HG03139 (cell line): ENCODE measurements at regions not wholly inside any gene's neighbourhood (a gene's known extent, or its start where the extent isn't known, plus 50 kb on each side); places are given as distances from the start of the nearest gene placed in this dataset.
"Not testable (repeated sequence)": the region's sequence is repeated elsewhere in the genome, so short reads cannot be mapped to it uniquely, and the experiment has no call there.

Experiments
- ATAC-seq: cut with Tn5 transposase; IDR thresholded peaks from one replicate; pipeline ENCODE4 v1.9.1; 2021; ENCODE audit not compliant: unreplicated experiment

DNA sequence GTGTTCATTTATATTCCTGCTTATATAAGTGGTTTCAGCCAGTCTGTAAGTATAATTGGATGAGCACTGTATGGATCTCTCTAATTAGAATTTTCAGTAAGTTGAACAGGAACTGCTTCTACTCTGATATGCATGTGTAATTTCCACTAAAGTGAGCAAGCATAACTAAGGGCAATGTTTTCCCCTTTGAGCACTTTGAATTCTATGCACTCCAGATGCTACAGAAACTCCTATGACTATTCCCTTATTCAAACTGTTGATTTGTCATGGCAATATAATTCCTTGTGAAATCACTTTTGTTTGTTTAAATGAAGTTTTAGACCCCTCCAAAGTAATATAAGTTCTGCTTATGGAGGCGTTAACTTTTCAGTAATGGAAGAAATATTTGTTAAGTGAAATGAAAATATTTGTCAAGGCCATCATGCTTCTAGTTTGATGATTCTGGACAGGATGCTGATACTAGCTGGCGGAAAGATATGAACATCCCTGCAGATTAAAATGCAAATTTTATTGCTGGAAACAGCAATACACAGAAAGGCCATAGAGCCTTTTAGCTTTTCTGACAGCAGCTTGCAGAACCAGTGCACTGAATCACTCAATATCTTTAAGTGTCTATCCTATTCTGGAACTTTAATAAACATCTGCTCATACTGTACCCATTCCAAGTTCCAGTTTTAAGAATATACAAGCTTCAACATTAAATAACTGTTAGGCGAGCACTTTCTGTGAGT is 1460.8 kb downstream of the RAPGEF2 start:
- ATAC-seq, result no peak

DNA sequence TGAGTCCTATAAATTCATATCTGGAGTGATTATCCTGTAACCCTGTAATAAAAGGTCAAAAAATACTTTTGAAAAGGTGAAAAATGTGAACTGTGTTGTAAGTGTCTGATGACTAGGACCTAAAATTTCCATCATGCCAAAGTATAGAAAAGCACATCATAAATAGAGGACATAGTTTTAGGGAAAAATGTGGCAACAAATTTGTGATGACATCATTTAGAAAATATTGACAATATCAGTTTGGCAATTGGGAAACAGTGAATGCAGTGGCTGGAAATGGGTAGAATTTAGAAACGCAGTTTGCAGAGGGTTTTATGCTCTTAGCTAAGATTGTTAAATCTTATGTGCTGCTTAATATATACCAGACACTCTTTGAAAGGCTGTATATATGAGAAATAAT is 1464.8 kb downstream of the RAPGEF2 start:
- no peak for ATAC-seq

DNA sequence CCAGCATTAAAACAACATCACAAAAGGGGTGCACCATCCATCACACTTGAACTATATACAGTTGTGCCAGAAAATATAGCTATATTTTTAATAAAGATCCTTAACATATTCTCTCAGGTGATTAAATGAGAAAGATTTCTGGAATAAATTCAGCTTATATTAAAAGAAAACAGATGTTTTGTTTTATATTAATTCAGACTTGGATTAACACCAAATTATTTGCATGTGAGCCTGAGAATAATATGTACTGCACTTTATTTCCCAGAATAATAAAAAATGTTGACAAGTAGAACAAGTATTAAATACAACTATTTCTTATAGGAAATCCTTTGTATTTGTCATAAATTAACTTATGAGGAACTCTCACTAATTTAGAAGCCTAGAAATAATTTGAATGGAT is 1467.4 kb downstream of the RAPGEF2 start:
- no peak for ATAC-seq

DNA sequence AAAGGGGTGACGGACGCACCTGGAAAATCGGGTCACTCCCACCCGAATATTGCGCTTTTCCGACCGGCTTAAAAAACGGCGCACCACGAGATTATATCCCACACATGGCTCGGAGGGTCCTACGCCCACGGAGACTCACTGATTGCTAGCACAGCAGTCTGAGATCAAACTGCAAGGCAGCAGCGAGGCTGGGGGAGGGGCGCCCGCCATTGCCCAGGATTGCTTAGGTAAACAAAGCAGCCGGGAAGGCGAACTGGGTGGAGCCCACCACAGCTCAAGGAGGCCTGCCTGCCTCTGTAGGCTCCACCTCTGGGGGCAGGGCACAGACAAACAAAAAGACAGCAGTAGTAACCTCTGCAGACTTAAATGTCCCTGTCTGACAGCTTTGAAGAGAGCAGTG is 1471.4 kb downstream of the RAPGEF2 start:
- not testable (repeated sequence) for ATAC-seq

DNA sequence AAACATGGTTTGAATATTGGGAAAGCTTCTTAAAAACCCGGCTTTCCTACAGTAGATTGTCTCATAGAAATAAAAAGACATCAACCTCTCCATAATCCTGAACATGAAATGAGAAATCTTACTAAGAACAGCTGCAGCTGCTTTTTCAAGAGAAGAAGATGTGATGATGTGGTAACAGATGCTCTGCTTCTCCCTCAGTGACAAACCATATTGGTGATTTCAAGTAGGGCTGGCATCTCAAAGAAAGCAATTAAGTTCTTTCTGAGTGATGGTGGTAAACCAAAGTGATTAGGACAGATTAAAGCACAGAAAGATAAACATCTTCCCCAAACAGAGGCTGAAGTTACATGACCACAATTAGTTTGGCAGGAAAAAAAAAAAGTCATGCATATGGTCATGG is 1477.7 kb downstream of the RAPGEF2 start:
- ATAC-seq, result no peak

DNA sequence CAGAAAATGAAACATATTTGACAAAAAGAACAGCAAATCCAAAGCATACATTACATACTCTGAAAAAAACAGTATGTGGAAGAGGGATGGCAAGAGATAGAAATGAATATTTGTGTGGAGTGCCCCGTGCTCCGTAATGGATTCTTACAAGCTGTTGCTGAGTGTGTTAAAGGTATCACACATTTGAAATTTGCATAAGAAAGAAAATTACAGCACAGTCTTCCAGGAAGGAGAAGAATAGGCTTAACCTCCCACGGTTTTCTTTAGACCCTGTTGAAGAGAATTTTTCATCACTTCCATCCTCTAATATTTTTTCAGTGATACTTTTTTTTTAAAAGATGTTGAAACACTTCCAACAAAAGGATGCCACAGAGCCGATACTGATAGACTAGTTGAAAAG is 1489.4 kb downstream of the RAPGEF2 start:
- ATAC-seq, result no peak

DNA sequence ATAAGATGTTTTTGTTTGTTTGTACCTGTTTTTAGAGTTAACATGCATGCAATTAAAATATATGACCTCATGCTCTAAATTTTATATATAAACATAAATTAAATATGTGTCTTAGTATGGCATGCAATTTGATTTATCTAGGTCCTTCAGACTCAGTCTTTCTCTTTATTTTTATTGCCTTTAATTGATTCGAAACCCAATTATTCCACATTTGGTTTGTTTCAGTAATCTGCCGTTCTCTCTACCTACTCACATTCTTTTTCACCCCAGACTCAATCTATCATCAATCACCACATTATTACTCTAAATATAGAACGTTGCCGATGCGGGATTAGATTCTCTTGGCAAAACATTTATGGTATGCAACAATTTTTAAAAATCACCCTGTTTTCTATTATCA is 1492.8 kb downstream of the RAPGEF2 start:
- no peak for ATAC-seq

DNA sequence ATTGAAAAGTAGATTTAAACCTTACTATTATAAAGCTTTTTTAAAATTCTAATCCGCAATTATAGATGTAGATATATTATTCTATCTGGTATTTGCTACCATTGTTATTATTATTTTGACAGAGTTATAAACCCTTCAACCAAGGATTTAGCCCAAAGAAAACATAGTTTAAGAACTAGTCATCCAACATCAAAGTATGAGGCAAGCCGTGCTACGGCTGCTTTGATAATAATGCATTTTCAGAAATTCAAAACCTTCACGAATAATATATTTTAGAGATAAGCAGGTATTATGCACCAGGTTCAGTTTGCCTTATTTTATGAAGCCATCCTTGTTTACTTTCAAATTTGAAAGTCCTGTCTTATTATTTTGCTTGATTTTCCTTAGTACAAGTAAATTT is 1501.7 kb downstream of the RAPGEF2 start:
- no peak for ATAC-seq

DNA sequence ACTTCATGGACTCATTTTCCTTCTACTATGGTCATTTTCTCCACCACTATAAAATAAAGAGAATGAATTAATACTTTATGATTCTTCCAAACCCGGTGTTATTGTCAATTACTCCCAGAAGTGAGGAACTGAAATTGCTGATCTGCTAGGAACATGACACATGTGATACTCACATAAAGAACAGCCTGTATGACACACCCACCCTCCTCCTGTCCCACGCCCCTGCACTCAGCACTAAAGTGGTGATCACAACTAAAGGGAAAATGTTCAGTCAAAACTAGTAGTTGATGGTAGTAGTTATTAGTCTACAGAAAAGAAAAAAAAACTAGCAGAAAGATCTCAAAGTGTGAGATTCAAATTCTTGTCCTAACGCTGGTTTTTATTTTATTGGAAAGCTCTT is 1508.3 kb downstream of the RAPGEF2 start:
- ATAC-seq, result no peak

DNA sequence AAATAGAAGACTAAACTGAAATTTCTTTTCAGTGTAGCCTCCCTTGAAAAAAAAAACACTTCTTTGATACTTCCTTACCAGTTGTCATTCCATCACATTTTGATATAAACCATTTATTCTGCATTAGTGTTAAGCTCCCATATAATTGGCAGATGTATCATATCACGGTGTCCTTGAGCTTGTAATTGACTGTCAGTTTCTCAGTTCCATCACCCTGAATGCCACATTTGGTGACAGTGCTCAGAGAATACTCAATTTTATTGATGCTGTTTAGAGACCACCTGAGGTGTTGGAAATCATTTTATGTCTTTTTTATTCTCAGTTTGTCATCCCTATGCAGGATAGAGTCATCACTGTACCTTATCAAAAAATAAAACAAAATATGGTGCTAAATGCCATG is 1528.2 kb downstream of the RAPGEF2 start:
- ATAC-seq, result no peak

DNA sequence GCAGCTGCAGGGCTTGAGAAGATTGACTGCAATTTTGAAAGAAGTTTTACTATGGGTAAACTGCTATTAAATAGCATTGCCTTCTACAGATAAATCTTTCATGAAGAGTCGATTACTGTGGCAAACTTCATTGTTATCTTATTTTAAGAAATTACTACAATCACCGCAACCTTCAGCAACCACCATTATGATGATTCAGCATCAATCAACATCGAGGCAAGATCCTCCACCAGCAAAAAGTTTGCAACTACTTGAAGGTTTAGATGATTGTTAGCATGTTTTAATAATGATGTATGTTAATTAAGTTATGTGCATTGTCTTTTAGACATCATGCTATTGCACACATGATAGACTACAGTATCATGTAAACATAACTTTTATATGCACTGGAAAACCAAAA is 1511.0 kb downstream of the FSTL5 start:
- ATAC-seq, result no peak

DNA sequence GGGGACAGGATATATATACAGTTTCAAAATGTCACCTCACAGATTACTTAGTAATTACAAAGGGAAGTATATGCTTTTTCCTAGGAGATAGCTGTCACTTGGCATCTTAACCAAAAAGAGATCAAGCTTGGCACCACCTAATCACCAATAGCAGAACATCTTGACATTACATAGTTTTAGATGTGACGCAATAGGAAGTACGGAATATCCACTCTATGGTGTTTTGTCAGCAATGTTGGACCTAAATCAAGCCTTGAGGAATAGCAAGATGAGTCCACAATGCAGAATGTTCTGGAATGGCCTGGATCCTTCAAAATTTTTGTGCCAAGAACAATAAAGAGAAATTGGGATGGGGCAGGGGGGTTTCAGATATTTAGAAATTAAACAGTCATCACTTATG is 1488.2 kb downstream of the FSTL5 start:
- no peak for ATAC-seq

DNA sequence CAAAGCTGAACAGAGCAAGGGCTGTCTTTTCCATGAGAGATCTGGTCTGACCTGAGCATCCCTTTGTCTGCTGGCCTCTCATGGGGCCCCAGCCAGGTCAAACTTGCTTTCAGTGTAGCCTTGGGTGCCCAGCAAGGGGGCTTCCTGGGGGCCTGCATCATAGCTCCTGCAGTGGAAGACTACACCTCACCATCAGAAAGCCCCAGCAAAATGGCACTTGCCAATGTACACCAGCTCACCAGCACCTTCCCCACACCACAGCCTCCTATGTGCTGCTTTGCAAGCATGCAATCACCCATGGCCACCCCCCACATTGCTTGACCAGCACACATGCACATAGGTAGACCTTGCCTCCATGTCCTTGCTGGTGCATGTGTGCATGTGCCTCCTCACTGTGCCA is 1478.1 kb downstream of the FSTL5 start:
- no peak for ATAC-seq

DNA sequence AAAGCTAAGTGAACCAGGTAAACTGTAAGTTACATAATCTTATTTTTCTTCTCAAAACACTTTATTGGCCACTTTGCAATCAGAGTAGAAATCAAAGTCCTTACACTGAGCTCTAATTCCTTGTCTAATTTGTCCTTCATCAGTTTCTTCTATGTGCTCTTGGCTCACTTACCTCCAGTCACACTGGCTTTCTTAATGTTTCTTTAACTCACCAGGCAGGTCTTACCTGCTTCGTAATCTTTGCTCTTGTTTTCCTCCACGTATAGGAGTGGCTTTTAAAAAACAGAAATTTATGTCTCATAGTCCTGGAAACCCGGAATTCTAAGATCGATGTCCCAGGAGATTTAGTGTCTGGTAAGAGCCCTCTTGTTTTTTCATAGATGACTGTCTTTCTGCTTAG is 1462.1 kb downstream of the FSTL5 start:
- ATAC-seq, result no peak

DNA sequence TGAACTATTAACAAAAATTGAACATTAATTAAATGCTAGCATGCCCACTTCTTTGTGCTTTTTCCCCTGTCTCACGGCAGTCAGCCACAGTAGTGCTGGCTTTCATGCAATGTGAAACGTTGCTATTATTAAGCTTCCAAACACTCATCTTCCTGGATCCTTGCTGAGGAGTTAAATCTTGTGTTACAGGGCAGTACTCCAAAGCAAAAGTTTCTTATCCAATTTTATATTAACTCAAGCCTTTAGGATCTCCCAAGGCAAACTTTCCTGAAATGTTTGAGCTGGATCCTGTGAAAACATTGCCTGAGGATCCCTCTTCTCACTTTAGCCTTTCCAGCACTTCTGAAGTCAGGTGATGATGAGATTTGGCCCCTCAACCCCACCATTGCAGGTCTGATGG is 1454.8 kb downstream of the FSTL5 start:
- no peak for ATAC-seq

DNA sequence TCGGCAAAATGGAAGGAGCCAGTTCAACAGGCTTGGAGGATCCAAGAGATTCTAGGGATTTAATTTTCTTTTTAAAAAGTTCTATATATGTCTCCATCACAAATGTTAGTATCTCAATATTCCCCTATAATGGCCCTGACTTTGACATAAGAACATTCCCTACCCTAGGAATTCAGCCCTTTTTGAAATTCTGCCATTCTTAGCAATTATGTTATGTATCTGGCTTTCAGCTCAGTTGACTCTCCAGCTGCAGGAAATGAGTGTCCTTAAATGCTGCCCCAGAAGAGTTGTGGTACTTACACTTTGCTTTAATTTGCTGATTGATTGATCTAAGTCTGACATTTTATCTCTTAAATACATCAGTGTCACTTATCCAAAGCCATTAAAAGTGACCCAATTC is 1454.3 kb downstream of the FSTL5 start:
- ATAC-seq, result no peak

DNA sequence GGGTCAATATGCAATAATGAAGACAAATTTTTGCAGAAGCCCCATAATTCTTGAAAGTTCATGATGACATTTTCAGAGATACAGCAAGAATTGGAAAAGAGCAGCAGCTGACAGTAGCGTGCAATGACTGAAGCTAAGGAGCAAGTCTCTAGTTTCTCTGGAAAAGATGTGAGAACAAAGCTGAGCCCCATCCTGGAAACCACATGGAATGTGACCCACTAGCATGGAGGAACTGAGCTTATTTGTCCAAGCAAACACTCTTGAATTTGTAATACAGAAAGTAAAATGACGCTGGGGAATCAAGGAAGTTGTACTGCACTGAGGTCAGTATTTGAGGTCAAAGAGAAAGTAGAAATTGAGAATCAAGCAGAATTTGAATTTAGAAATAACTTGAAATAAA is 1447.2 kb downstream of the FSTL5 start:
- ATAC-seq, result no peak

DNA sequence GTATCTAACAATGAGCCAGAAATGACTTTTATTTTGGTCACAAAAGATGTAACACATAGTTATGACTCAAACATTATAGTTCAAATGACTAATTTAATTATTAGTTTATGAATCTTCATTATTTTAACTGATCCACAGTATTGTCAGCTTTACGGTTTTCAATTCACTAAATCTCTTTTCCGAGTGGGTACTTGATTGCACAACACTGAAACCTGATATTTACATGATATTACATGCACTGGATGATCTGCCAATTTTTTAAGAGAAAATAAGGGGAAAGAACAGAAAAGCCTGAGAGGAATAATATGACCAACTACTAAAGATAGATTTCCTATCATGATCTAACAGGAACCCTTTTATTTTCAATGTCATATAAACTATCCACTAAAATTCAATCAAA is 1446.0 kb downstream of the FSTL5 start:
- ATAC-seq, result no peak

DNA sequence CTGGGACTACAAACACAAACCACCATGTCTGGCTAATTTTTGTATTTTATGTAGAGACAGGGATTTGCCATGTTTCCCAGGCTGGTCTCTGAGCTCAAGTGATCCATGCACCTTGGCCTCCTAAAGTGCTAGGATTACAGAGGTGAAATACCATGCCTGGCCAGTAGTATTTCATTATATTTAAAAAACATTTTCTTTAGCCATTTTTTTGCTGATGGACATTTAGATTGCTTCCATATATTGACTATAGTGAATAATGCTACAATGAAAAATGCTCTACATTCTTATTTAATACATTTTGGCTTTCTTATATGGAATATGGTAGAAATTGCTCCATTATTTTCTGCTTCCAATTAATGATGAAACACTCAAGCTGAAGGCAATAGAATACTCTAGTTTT is 1439.7 kb downstream of the FSTL5 start:
- no peak for ATAC-seq

DNA sequence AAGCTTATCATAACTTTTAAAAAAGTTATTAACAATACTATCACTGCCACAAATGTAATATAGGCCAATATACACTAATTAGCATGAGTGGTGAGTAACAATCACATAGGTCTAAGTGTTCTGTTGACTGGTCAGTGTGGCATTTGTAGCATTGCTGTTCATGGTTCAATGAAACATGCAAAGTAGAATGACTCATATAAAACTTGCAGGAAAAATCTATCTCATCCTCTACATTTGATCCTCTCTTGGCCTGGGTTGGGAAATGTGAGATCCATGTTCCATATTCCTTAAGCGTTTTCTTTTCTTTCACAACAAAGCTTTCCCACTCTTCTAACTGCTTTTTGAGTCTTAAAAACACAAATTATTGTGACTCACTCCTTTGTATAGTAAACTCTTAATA is 1418.7 kb downstream of the FSTL5 start:
- ATAC-seq, result no peak

DNA sequence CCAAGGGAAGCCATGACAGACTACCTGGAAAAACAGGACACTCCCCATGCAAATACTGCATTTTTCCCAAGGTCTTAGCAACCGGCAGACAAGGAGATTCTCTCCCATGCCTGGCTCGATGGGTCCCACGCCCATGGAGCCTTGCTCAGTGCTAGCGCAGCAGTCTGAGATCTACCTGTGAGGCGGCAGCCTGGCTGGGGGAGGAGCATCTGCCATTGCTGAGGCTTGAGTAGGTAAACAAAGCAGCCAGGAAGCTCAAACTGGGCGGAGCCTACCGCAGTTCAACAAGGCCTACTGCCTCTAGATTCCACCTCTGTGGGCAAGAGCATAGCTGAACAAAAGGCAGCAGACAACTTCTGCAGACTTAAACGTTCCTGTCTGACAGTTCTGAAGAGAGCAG is 1417.2 kb downstream of the FSTL5 start:
- not testable (repeated sequence) for ATAC-seq

DNA sequence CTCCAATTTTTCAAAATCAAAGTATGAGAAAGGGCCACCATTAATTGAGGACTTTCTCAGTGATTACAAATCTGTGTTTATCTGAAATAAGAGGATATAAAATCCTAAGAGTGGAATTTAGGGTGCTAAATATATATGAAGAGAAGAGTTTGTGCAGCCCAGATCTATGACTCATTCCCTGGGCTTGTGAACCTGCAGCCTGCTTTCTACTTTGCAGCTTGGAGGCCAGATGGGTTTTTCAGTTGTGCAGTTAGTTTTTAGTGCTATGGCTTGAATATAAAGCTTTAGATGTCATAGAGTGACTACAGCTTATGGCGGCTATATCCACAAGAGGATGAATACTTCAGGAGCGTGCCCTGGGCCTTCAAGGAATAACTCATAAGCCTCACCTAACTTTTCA is 1391.1 kb downstream of the FSTL5 start:
- ATAC-seq, result no peak

DNA sequence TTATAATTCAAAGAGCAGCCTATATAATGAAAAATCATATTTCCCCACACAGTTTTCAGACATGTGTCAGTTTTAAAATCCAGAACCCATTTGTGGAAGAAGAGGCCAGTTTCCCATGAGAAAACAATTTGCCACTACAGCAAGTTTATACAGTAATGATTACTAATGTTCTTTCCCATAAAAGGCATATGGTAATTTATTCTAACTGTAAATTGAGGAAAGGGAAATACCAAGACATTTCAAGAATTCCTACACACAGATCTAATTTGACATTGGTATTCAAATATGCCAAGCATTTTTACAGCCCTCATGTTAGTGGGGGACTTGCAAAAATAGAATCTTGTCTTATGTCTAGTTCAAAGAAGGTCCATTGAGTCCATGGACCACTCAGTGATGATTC is 1368.6 kb downstream of the FSTL5 start:
- no peak for ATAC-seq

DNA sequence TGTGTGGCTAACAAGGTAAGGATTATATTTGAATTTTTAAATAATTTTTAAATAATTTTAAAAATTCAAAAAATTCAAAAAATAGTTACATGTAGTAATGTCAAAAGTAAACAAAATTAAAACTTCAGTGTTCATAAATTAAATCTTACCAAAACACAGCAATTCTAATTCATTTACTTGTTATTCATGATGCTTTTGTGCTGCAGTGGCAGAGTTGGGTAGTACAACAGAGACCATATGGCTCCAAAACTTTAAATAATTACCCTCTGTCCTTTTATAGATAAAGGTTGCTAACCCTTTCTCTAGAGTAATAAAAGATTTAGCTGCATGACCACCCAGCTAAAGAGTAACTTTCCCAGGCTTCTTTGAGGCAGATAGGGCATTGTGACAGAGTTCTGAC is 1355.6 kb downstream of the FSTL5 start:
- ATAC-seq, result no peak
